ENCODE measurements at regions not wholly inside any gene's neighbourhood (a gene's known extent, or its start where the extent isn't known, plus 50 kb on each side); places are given as distances from the start of the nearest gene placed in this dataset.

- no peaks in the 10 kb centered on the region for H3K9me3 ChIP-seq (replicated peaks; ENCODE audit: control insufficient read depth, insufficient read depth, low read length)
- no peak for DNase-seq (ENCODE audit: low read depth, low spot score)
- POLR2A ChIA-PET: no interaction called here
- no peak overlapping the region for H3K4me2 ChIP-seq (ENCODE audit: insufficient read depth, low read length)
- H3K4me3 ChIP-seq (replicated peaks in 1 of 3; ENCODE audit: insufficient read depth in 1 of 3, low read depth in 1 of 3, low read length in 3 of 3): no peak overlapping the region
- CTCF ChIA-PET: no interaction called here
- H3K36me3 ChIP-seq (ENCODE audit: control insufficient read depth in 2 of 2, extremely low read depth in 1 of 2, insufficient read depth in 2 of 2, low read length in 2 of 2): no peaks in the 10 kb centered on the region
- H3K27me3 ChIP-seq (ENCODE audit: control insufficient read depth in 2 of 2, insufficient read depth in 2 of 2, low read length in 2 of 2): no peaks in the 10 kb centered on the region
- dilution Hi-C loops (cut with MboI; ENCODE audit: extremely low pct_ligation_motif_present, low sequenced_read_pairs) (no loop called here), intact Hi-C loops (cut with micrococcal nuclease) (no loop called here)
- TF ChIP-seq JUN (IDR thresholded peaks at IDR 0.05; ENCODE audit: borderline replicate concordance, insufficient read depth, insufficient read length, low read depth) (no peak), MYC (IDR thresholded peaks at IDR 0.05; ENCODE audit: low read depth, low read length) (no peak), POLR2A (IDR thresholded peaks at IDR 0.05; ENCODE audit: low read depth, low read length) (no peak), MAX (IDR thresholded peaks at IDR 0.05; ENCODE audit: insufficient read depth, insufficient read length) (no peak), EZH2 (IDR thresholded peaks at IDR 0.05; ENCODE audit: borderline replicate concordance, low read depth, low read length, severe bottlenecking) (no peak)
- TF ChIP-seq, protein P1, sequence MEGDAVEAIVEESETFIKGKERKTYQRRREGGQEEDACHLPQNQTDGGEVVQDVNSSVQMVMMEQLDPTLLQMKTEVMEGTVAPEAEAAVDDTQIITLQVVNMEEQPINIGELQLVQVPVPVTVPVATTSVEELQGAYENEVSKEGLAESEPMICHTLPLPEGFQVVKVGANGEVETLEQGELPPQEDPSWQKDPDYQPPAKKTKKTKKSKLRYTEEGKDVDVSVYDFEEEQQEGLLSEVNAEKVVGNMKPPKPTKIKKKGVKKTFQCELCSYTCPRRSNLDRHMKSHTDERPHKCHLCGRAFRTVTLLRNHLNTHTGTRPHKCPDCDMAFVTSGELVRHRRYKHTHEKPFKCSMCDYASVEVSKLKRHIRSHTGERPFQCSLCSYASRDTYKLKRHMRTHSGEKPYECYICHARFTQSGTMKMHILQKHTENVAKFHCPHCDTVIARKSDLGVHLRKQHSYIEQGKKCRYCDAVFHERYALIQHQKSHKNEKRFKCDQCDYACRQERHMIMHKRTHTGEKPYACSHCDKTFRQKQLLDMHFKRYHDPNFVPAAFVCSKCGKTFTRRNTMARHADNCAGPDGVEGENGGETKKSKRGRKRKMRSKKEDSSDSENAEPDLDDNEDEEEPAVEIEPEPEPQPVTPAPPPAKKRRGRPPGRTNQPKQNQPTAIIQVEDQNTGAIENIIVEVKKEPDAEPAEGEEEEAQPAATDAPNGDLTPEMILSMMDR (IDR thresholded peaks at IDR 0.05; ENCODE audit: extremely low read depth in 1 of 2, insufficient read depth in 1 of 2, low read depth in 1 of 2, low read length in 2 of 2): no peak
- H2AFZ ChIP-seq (ENCODE audit: low read depth, low read length): no peak overlapping the region
- H3K79me2 ChIP-seq (ENCODE audit: control insufficient read depth, insufficient read depth, low read length): no peaks in the 10 kb centered on the region
- no peak overlapping the region for H3K27ac ChIP-seq (ENCODE audit: insufficient read depth, low read depth, low read length)
- FAIRE-seq: no peak
- no peak overlapping the region for H3K9ac ChIP-seq (replicated peaks; ENCODE audit: extremely low read depth, insufficient read depth, low read length)
- no peaks in the 10 kb centered on the region for H4K20me1 ChIP-seq (replicated peaks; ENCODE audit: control insufficient read depth, extremely low read depth, insufficient read depth, low read length)
- H3K4me1 ChIP-seq (ENCODE audit: control insufficient read depth, extremely low read depth, insufficient read depth, low read length): no peaks in the 10 kb centered on the region
- H3K9me1 ChIP-seq (replicated peaks; ENCODE audit: control insufficient read depth, extremely low read depth, insufficient read depth, low read length): no peaks in the 10 kb centered on the region
- no TSS peak for BruUV-seq (replicated peaks)
Measured at GRCh38 chr4:111821342-111821741, 323.9 kb upstream of the FAM241A start.

- H4K20me1 ChIP-seq (replicated peaks; ENCODE audit: control insufficient read depth, extremely low read depth, insufficient read depth, low read length): no peaks in the 10 kb centered on the region
- DNase-seq (ENCODE audit: low read depth, low spot score): no peak
- H3K4me2 ChIP-seq (ENCODE audit: insufficient read depth, low read length): no peak overlapping the region
- H3K4me1 ChIP-seq (ENCODE audit: control insufficient read depth, extremely low read depth, insufficient read depth, low read length): no peaks in the 10 kb centered on the region
- H3K9me3 ChIP-seq (replicated peaks; ENCODE audit: control insufficient read depth, insufficient read depth, low read length): no peaks in the 10 kb centered on the region
- intact Hi-C loops (cut with micrococcal nuclease) (no loop called here), dilution Hi-C loops (cut with MboI; ENCODE audit: extremely low pct_ligation_motif_present, low sequenced_read_pairs) (no loop called here)
- no peak overlapping the region for H3K4me3 ChIP-seq (replicated peaks in 1 of 3; ENCODE audit: insufficient read depth in 1 of 3, low read depth in 1 of 3, low read length in 3 of 3)
- no peaks in the 10 kb centered on the region for H3K79me2 ChIP-seq (ENCODE audit: control insufficient read depth, insufficient read depth, low read length)
- no peak overlapping the region for H2AFZ ChIP-seq (ENCODE audit: low read depth, low read length)
- H3K36me3 ChIP-seq (ENCODE audit: control insufficient read depth in 2 of 2, extremely low read depth in 1 of 2, insufficient read depth in 2 of 2, low read length in 2 of 2): no peaks in the 10 kb centered on the region
- no peak overlapping the region for H3K9ac ChIP-seq (replicated peaks; ENCODE audit: extremely low read depth, insufficient read depth, low read length)
- no TSS peak for BruUV-seq (replicated peaks)
- CTCF ChIA-PET: no interaction called here
- POLR2A ChIA-PET: no interaction called here
- no peaks in the 10 kb centered on the region for H3K27me3 ChIP-seq (ENCODE audit: control insufficient read depth in 2 of 2, insufficient read depth in 2 of 2, low read length in 2 of 2)
- H3K27ac ChIP-seq (ENCODE audit: insufficient read depth, low read depth, low read length): no peak overlapping the region
- no peaks in the 10 kb centered on the region for H3K9me1 ChIP-seq (replicated peaks; ENCODE audit: control insufficient read depth, extremely low read depth, insufficient read depth, low read length)
- TF ChIP-seq, protein P1 (IDR thresholded peaks at IDR 0.05; ENCODE audit: extremely low read depth in 1 of 2, insufficient read depth in 1 of 2, low read depth in 1 of 2, low read length in 2 of 2): no peak
- TF ChIP-seq MYC (IDR thresholded peaks at IDR 0.05; ENCODE audit: low read depth, low read length): no peak
- no peak for TF ChIP-seq GATA2 (IDR thresholded peaks at IDR 0.05; ENCODE audit: insufficient read depth, insufficient read length, low read depth, low read length)
- TF ChIP-seq JUN (IDR thresholded peaks at IDR 0.05; ENCODE audit: borderline replicate concordance, insufficient read depth, insufficient read length, low read depth): no peak
- no peak for TF ChIP-seq EZH2 (IDR thresholded peaks at IDR 0.05; ENCODE audit: borderline replicate concordance, low read depth, low read length, severe bottlenecking)
- no peak for TF ChIP-seq POLR2AphosphoS5 (IDR thresholded peaks at IDR 0.05; ENCODE audit: insufficient read depth, low read depth, low read length)
- no peak for FAIRE-seq
Measured at GRCh38 chr4:111836601-111837000, 308.7 kb upstream of the FAM241A start.

Measured in endothelial cell of umbilical vein (primary cell).